GM21360 (cell line): ENCODE measurements at regions not wholly inside any gene's neighbourhood (a gene's known extent, or its start where the extent isn't known, plus 50 kb on each side); places are given as distances from the start of the nearest gene placed in this dataset.
A peak's percentile ranks its signal among the peaks of the same experiment; 100 is the strongest.

Source experiments
- ATAC-seq: cut with Tn5 transposase; IDR thresholded peaks from one replicate; pipeline ENCODE4 v1.9.1; 2021; ENCODE audit warnings: mild to moderate bottlenecking, moderate library complexity; ENCODE audit not compliant: unreplicated experiment

DNA sequence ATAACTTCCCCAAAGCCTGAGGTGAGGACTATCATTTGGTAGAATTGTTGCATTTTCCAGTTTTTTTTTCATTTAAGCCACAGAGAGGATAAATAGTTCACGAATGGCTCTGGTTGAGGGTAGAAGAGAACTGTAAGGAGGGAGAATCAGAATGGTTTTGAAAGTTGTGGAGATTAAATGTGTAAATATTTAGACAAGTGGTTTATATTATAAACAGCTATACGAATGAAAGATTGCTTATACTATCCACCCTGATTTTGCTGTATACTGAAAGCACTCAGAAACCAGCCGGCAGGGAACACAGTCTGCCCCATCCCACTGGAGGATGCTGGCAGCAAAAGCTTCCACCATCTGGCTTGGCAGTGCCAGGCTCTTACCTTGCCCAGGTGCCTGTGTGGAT, 341.1 kb downstream of the RAPGEF2 start:
- no peak for ATAC-seq

DNA sequence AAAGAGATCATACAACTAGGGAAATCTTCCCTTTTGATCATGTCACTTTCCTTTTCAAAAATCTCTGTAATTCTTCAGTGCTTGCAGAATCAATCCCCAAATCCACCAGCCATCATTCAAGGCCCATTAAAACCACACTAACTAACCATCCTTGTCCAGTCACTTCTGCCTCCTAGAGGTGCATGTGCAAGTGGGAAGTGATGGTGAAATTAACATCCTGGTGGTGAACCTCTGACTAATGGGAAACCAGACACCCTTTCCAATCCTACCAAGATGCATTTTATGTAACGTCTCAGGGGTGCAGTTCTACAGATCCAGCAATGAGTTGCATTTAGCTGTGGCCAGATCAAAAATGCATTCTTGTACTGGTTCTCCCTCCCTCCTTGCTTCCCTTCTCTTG, 341.8 kb downstream of the RAPGEF2 start:
- ATAC-seq: no peak

DNA sequence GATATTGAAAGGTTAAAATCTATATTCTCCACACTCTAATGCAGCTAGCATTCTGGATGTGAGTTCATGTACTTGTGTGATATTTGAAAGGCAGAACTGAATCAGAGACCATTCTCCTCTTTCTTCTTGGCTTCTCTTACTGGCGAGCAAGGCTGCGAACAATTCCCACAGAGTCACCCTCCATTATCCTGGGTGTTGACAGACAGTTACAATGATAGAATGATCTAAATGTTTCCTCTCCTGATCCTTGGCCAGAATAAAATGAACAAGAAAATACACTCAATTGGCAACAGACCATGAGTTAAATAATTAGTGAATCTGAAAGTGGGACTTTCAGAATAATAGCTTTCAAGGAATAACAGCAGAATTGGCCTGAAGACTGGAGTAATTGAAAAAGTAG, 342.8 kb downstream of the RAPGEF2 start:
- no peak for ATAC-seq

DNA sequence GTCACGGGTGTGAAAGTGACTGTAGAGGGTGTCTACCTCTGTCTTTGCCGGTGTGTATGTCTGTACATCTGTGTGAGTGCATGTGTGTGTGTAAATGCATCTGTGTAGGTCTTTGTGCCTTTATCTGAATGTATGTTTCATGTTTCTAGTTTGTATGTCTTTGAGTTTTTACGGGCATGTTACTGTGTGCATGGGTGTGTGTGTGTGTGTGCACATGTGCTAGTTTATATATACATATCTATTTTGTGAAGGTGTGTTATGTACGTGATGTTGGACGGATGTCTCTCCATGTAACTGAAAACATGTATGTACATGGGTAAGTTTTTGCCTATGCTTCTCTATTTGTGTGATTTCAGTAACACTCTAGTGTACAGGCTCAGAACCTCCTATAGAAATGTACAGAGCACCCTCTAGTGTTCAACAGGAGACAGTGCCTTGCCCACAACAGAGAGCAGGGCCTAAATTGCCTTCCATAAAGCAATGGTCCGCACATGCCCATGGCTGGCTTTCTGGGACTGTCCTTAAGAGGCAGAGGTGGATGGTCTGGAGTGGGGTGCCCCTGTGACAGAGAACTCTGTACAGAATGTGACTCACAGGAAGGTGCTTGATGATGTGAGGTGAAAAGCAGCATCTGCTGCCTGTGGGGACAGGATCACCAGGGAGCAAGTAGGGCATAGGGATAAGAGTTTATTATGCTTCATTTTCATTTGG, 343.5 kb downstream of the RAPGEF2 start:
- peak; percentile 99 for ATAC-seq

DNA sequence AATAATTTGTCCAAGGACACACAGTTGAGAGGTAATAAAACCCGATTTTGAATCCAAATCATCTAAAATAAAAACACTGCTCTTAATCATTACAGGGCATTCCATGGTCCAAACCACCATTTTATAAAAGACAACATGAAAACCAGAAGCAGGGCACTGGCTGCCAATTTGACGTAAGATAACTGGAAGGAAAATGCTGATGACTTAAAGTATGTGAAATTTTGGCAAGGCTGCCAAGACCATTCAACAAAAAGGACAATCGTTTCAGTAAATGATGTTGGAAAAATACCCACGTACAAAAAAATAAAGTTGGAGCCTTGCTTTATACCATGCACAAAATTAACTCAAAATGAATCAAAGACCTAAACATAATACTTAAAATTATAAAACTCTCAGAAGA, 344.4 kb downstream of the RAPGEF2 start:
- ATAC-seq: no peak

DNA sequence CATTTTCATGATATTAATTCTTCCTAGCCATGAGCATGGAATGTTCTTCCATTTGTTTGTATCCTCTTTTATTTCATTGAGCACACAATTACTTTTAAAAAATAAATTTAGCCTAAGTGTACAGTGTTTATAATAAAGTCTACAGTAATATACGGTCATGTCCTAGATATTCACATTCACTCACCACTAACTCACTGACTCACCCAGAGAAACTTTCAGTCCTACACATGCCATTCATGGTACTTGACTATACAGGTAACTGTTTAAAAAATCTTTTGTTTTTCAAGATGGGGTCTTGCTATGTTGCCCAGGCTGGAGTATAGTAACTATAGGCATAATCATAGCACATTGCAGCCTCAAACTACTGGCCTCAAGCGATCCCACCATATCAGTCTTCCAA, 348.1 kb downstream of the RAPGEF2 start:
- no peak for ATAC-seq

- ATAC-seq: peak; percentile 63
These were observed 352.9 kb downstream of the RAPGEF2 start for GRCh38 chr4:159455675-159456237.

DNA sequence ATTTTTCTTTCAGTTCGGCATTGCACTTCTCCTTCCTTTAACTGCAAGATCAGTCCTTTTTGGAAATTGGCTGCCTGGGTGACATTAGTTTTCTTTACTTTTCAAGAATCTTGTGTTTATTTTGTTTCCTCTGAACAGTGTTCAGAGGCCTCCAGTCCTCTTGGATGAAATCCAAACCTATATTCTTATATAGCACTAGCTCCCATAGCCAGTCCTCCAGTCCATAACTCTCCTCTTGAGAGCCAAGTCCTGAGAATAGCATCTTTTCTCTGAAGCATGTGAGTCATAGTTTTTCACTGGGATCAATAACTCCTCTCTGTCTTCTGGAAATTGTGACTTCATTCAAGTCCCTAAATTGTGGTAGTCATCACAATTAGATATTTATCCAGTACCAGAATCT, 357.5 kb downstream of the RAPGEF2 start:
- no peak for ATAC-seq

GRCh38 chr4:159463235-159463634, 360.4 kb downstream of the RAPGEF2 start:
- ATAC-seq: no peak

GRCh38 chr4:159464302-159464701, 361.4 kb downstream of the RAPGEF2 start:
- no peak for ATAC-seq

DNA sequence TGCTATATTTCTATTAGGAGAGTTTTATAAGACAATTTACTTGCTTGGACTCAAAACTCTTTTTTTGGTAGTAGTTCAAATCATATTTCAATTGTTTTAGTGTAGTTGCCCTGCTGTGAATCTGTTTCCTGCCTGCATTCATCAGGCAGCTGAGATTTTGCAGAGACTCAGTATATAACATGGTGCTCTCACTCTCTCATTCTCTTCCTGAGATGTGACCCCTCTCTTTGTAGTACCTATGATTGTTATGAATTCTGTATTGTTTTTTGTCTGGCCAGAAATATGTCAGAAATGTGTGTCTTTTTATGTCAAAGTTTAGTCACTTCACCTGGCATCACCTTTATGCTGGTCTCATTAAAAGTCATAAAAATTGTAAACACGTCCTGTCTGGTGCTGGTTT, 374.0 kb downstream of the RAPGEF2 start:
- no peak for ATAC-seq

DNA sequence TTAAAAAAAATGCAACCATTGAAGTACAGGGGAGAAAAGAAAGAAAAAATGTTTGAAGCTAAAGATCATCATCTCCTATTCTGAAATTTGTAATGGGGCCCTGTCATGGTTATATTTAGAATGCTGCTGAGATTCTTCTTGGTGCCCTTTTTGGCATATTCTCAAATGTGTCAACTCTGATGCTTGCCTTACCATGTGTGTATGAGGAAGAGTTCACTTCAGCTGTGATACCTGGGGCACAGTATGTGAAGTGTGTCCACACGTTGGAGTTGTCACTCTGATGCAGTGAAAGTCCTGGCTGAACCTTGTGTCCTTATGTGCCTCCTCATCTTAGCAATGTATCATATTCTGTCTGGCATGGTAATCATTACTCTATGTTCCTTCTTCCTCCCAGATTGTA, 377.9 kb downstream of the RAPGEF2 start:
- ATAC-seq: no peak

DNA sequence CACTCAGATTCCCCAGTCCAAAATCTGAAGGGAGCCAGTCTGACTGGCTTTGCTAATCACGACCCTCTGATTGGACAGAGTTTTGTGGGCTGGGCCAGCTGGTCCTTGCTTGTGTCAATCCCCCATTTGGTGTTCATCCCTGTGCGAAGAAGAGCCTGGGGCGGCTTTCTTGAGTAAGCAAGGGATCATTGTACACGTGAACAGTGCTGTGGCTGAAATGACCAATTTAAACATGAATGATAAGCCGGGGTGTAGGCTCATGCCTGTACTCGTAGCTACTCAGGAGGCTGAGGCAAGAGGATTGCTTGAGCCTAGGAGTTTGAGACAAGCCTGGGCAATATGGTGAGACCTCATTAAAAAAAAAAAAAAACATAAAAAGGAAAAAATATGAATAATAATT, 379.1 kb downstream of the RAPGEF2 start:
- ATAC-seq: no peak

GRCh38 chr4:159483110-159483781, 380.4 kb downstream of the RAPGEF2 start:
- ATAC-seq: no peak

DNA sequence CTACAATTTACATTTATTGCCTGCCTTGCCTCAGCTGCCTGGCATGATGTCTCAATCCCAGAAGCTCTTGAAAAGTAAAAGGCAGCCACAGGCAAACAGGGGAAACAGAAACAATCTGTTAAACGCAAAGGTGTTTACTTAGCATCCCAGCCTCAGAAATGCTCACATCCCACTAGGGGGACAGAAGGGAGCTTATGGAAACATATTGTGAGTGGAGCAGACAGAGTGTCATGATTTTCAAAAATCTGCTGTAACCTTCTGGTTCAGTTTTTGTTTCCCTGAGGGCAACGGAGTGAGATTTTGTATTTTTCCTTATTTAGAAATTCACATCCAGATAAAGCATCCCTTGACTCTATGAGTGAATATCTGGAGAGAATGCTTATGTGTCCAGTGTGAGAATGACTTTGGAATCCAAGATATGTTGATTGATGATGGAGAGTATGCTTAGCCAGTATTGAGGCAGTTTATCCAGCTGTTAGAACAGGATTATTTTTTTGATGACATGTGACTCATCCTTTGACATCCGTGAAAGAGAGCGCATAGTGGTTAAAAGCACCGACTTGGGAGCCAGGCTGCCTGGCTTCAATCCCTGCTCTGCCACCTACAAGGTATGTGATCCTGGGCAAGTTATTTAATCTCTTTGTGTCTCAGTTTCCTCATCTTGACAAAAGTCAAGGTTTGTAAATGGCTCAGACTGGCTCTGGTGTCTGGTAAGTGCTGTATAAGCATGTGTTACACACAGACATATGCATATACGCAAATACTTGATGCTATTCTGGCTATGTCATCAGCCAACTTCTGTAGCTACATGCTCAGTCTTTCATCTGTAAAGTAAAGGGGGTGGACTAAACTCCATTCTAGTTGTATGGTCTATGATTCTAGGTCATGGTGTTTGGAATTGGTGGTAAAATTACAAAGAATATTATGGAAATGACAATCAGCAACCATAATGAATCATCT, 381.2 kb downstream of the RAPGEF2 start:
- no peak for ATAC-seq

- no peak for ATAC-seq
These were observed 382.0 kb downstream of the RAPGEF2 start for GRCh38 chr4:159484864-159485263.

DNA sequence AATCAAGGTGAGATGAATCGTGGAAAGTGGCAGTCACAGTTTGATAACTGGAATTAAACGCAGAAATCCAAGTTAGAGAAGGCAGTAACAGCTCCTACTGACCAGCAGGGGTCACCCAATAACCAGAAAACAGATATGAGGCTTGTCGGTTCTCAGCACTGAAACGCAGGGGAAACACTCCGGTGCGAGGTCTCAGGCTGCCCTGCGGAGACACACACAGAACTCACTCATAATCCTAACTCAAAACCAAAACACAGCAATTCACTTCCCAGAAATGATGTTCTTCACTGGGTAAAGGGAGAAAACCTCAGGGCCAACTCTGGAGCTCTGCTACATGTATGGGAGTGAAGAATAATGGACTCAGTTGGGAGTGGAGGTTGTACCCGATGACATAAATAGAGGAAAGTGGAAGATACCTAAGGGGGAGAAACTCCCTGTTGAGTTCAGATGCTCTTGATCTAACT, 384.4 kb downstream of the RAPGEF2 start:
- ATAC-seq: peak; percentile 94

DNA sequence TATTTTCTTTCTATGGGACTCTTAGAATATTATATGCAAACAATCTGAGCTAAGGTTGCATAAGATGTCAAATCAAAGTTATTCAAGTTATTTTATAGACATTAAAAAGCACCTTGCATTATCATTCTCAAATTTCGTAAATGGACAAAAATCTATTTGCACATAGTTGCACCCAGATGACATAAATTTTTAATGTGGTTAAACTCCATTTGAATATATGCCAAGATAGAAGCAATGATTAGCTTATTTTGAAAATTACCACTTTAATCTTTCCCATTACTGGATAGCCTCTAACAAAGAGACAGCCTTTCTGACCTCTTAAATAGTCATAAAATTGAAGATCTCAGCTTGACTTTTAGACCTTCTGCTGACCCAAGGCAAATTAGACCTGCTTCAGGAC, 386.8 kb downstream of the RAPGEF2 start:
- ATAC-seq: no peak

DNA sequence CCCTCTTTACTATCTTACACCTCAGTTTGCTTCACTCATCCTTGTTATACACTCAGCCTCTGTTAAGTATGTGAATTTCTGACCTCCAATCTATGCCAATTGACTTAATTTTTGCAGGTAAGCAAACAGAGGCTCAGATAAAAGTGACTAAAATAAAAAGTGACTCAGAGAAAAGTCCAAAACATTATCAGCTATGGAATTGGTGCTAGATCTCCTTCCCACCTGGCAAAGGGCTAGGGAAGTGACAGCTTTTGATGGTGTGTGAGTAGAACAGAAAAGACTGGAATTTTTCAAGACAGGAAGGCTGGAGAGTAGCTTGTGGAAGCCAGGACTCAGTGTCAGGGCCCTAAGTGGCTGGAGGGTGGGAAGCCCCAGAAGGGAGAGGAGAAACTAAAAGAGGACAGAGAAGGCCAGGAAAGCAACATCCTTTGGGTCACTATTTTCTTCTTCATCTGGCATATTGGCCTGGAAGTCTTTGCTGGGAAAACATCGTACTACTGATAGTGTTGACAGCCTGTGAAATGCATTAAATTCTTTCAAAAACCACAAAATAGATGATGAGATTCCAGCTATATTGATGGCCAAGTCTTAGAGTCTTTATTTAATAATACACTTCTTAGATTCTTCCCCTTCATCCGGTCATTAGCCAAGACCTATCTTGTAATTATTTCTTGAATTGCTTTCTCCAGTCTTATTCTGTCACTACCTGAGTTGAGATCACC, 392.8 kb downstream of the RAPGEF2 start:
- ATAC-seq: no peak

- ATAC-seq: no peak
These were observed 393.4 kb downstream of the RAPGEF2 start for GRCh38 chr4:159496248-159496647.
